ENCODE measurements at regions not wholly inside any gene's neighbourhood (a gene's known extent, or its start where the extent isn't known, plus 50 kb on each side); places are given as distances from the start of the nearest gene placed in this dataset.

DNA sequence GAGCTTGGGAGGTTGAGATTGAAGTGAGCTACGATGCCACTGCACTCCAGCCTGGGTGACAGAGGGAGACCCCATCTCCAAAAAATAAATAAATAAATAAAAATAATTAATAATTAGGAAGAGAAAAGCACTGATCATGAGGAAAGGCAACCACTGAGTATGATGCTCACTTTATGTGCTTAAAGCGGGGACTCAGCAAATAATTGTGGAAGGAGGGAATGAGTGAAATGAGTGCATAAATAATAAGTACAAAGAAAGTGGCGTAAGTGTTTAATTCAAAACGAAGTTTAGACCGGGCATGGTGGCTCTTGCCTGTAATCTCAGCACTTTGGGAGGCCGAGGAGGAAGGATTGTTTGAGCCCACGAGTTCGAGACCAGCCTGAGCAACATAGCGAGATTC, 94.9 kb upstream of the MKLN1 start:
- Histone ChIP-seq H3K4me3 (ENCODE audit: low read depth in 1 of 2, low read length in 2 of 2) (no peak overlapping the region), H3K27ac (ENCODE audit: low read length) (peak overlapping the region; percentile 83), H3K9me3 (ENCODE audit: insufficient read depth, low read length, severe bottlenecking) (no peaks in the 10 kb centered on the region), H3K27me3 (ENCODE audit: insufficient read depth, low read length, poor library complexity) (no peaks in the 10 kb centered on the region), H3K79me2 (ENCODE audit: insufficient read depth, low read length) (no peaks in the 10 kb centered on the region), H3K36me3 (ENCODE audit: insufficient read depth, low read length) (no peaks in the 10 kb centered on the region), H3K4me2 (ENCODE audit: insufficient read depth, low read length) (no peak overlapping the region; the same call in 1 of the 2 replicates), H2AFZ (ENCODE audit: low read depth, low read length) (peak overlapping the region; percentile 59), H3K4me1 (ENCODE audit: insufficient read depth, low read length) (peaks cover 44% of the 10 kb centered on the region), H3K9ac (ENCODE audit: low read depth, low read length) (peak overlapping the region; percentile 44; the same call in 1 of the 2 replicates), H4K20me1 (ENCODE audit: insufficient read depth, low read length) (no peaks in the 10 kb centered on the region)
- DNase-seq (no peak), ATAC-seq (ENCODE audit: insufficient read depth, low read depth) (no peak)
- TF ChIP-seq CTCF (IDR thresholded peaks at IDR 0.05; ENCODE audit: borderline replicate concordance, extremely low read depth, low read length, poor library complexity, severe bottlenecking) (no peak), EZH2 (IDR thresholded peaks at IDR 0.05; ENCODE audit: borderline replicate concordance, low read depth, low read length, severe bottlenecking) (no peak)

DNA sequence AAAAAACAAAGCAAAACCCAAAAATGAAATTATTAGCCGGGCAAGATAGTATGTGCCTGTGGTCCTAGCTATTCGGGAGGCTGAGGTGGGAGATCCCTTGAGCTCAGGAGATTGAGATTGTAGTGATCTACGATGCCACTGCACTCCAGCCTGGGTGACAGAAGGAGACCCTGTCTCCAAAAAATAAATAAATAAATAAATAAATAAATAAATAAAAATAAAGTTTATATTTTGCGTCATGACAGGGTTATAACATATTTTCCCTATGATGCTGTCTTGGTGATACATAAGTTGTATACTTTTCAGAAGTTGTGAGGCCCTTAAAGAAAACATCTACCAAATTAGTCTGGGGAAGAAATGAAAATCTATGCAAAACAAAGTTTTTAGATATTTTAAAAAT, 94.5 kb upstream of the MKLN1 start:
- no peak for DNase-seq
- Histone ChIP-seq H3K27me3 (ENCODE audit: insufficient read depth, low read length, poor library complexity) (no peaks in the 10 kb centered on the region), H3K4me2 (ENCODE audit: insufficient read depth, low read length) (no peak overlapping the region), H3K4me3 (ENCODE audit: low read depth in 1 of 2, low read length in 2 of 2) (no peak overlapping the region), H3K36me3 (ENCODE audit: insufficient read depth, low read length) (no peaks in the 10 kb centered on the region), H4K20me1 (ENCODE audit: insufficient read depth, low read length) (no peaks in the 10 kb centered on the region), H3K79me2 (ENCODE audit: insufficient read depth, low read length) (no peaks in the 10 kb centered on the region), H3K9ac (ENCODE audit: low read depth, low read length) (no peak overlapping the region), H3K4me1 (ENCODE audit: insufficient read depth, low read length) (peaks cover 44% of the 10 kb centered on the region), H2AFZ (ENCODE audit: low read depth, low read length) (no peak overlapping the region), H3K9me3 (ENCODE audit: insufficient read depth, low read length, severe bottlenecking) (no peaks in the 10 kb centered on the region), H3K27ac (ENCODE audit: low read length) (peak overlapping the region; percentile 83; the same call in 1 of the 2 replicates)
- TF ChIP-seq EZH2 (IDR thresholded peaks at IDR 0.05; ENCODE audit: borderline replicate concordance, low read depth, low read length, severe bottlenecking) = no peak
- TF ChIP-seq CTCF (IDR thresholded peaks at IDR 0.05; ENCODE audit: borderline replicate concordance, extremely low read depth, low read length, poor library complexity, severe bottlenecking) = no peak
- ATAC-seq (ENCODE audit: insufficient read depth, low read depth) = no peak

GRCh38 chr7:131234719-131235488, 92.8 kb upstream of the MKLN1 start:
- no peak overlapping the region for H3K4me3 ChIP-seq (ENCODE audit: low read depth in 1 of 2, low read length in 2 of 2)
- TF ChIP-seq EZH2 (IDR thresholded peaks at IDR 0.05; ENCODE audit: borderline replicate concordance, low read depth, low read length, severe bottlenecking) (no peak), CTCF (IDR thresholded peaks at IDR 0.05; ENCODE audit: borderline replicate concordance, extremely low read depth, low read length, poor library complexity, severe bottlenecking) (no peak)
- no peaks in the 10 kb centered on the region for H3K9me3 ChIP-seq (ENCODE audit: insufficient read depth, low read length, severe bottlenecking)
- H3K27me3 ChIP-seq (ENCODE audit: insufficient read depth, low read length, poor library complexity) = no peaks in the 10 kb centered on the region
- ATAC-seq (ENCODE audit: insufficient read depth, low read depth) = no peak
- no peaks in the 10 kb centered on the region for H3K79me2 ChIP-seq (ENCODE audit: insufficient read depth, low read length)
- H3K4me2 ChIP-seq (ENCODE audit: insufficient read depth, low read length) = no peak overlapping the region
- no peaks in the 10 kb centered on the region for H3K36me3 ChIP-seq (ENCODE audit: insufficient read depth, low read length)
- peak overlapping the region; percentile 51 for H2AFZ ChIP-seq (ENCODE audit: low read depth, low read length)
- H3K27ac ChIP-seq (ENCODE audit: low read length) = peak overlapping the region; percentile 36
- peaks cover 44% of the 10 kb centered on the region for H3K4me1 ChIP-seq (ENCODE audit: insufficient read depth, low read length)
- H4K20me1 ChIP-seq (ENCODE audit: insufficient read depth, low read length) = no peaks in the 10 kb centered on the region
- no peak for DNase-seq
- H3K9ac ChIP-seq (ENCODE audit: low read depth, low read length) = no peak overlapping the region
